HG03439 (cell line): ENCODE measurements at regions not wholly inside any gene's neighbourhood (a gene's known extent, or its start where the extent isn't known, plus 50 kb on each side); places are given as distances from the start of the nearest gene placed in this dataset.

ENCODE experiments used
- ATAC-seq: cut with Tn5 transposase; IDR thresholded peaks from one replicate; pipeline ENCODE4 v1.9.1; 2021; ENCODE audit warnings: mild to moderate bottlenecking, moderate library complexity; ENCODE audit not compliant: unreplicated experiment

DNA sequence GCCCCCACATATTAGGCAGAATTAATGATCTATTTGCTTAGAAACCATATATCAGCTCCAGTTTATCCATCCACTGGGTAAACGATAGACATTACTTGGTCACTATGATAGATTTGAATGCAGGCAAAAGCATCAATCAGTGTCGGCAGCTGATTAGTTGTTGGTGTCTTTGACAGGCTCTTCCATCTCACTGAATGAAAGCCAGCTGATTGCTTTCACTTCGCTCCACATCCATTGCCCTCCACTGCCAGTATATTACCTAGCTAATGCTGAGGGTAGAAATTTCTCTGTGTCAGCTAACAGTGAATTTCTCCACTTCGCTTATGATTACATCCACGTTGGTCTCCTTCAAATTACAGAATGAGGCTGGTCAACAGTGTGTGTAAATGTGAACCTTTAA lies 821.3 kb upstream of the TYRP1 start:
- ATAC-seq = no peak

GRCh38 chr9:11872471-11872870 lies 820.7 kb upstream of the TYRP1 start:
- no peak for ATAC-seq

DNA sequence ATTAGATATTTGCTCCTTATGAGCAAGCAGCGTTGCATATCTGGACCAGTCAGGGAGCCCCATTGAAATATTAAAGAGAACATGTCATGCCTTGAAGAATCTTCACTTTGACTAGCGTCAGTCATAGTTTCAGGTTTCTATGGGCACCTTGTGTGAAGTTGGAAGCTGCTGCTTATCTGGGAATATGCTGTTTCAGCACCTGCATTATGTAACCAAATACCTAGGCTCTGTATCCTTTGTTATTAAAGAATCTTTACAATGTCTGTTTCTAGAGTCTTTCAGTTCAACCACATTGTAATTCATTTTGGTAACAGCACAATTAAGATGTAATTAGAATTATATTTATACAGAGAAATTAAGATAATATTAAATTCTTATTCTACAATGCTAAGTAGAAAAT lies 818.8 kb upstream of the TYRP1 start:
- no peak for ATAC-seq

DNA sequence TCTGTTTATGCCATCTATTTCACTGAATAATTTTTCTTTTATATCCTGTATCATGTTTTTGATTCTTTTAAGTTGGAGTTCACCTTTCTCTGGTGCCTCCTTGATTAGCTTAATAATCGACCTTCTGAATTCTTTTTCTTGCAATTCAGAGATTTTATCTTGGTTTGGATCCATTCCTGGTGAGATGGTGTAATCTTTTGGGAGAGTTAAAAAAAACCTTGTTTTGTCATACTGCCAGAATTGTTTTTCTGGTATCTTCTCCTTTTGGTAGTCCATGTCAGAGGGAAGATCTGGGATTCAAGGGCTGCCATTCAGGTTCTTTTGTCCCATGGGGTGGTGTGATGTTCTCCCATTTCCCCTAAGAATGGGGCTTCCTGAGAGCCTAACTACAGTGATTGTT lies 800.8 kb upstream of the TYRP1 start:
- ATAC-seq = no peak

- ATAC-seq = no peak
Measured at GRCh38 chr9:11893331-11893730, 799.9 kb upstream of the TYRP1 start.

- ATAC-seq = no peak
Measured at GRCh38 chr9:11894136-11894535, 799.0 kb upstream of the TYRP1 start.

- ATAC-seq = no peak
Measured at GRCh38 chr9:11902610-11903009, 790.6 kb upstream of the TYRP1 start.

DNA sequence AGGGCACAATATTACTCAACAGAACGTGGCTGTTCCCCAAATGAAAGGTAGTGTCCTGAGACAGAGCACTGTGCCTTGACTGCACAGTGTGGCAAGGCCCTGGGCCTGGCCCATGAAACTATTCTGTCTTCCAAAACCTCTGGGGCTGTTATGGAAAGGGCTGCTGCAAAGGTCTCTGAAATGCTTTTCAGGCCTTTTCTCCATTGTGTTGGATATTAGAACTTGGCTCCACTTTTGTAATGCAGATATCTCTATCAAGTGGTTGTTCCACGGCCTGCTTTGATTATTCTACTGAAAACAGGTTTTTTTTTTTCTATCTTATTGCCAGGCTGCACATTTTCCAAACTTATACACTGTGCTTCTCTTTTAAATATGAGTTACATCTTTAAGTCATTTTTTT lies 777.5 kb upstream of the TYRP1 start:
- ATAC-seq = no peak

GRCh38 chr9:11928871-11929321 lies 764.3 kb upstream of the TYRP1 start:
- no peak for ATAC-seq

DNA sequence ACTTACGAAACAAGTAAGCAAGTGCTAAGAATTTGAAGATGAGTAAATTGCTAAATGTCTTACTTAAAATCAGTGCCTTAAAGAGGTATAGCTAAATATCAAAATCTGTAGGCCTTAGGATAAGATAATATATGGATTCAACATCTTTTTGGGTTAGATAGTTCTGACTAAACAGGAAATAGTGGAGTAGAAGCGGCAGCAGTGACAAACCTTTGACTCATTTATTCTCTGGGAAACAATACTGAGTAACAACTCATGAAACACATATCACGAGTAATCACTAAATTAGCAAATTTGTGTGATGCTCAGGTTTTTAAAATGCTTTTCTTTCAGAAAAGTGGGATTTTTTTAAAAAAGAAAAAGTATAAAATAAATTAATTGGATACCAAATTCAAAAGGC lies 762.1 kb upstream of the TYRP1 start:
- ATAC-seq = no peak

GRCh38 chr9:11931751-11932150 lies 761.4 kb upstream of the TYRP1 start:
- ATAC-seq = no peak

- ATAC-seq = no peak
Measured at GRCh38 chr9:11933926-11934325, 759.3 kb upstream of the TYRP1 start.

GRCh38 chr9:11946531-11946930 lies 746.7 kb upstream of the TYRP1 start:
- no peak for ATAC-seq

DNA sequence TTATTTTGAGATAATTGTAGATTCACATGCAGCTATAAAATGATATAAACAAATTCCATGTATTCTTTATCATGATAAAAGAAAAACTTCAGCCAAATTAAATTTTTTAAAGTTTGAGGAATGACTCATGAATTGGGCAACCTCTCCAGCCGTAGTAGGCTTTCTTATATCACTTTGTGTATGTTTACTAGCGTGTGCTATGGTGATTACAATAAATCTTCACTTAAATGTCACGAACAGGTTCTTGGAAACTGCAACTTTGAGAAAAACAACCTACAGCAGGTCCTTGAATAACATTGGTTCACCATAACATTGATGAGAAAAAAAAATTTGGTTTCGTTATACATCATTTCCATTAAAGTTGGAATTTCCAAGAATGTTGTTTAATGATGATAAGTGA lies 730.9 kb upstream of the TYRP1 start:
- no peak for ATAC-seq

DNA sequence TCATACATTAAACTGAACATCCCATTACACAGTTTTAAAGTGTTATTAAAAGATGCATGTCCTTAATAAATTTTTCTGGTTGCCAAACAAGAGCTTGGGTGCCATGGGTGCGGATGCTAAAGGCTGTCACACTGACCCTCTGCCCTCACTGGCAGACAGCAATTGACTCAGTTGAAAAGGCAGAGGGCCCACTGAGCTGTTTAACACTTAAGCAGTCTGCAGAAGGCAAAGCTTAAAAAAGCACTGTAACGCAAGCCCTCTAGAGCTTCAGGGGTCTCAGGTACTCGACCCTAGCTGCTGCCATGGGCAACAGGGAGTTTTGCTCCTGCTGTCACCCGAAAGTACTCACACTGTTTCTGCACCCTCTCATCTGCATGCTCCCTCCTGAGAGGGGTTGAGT lies 726.4 kb upstream of the TYRP1 start:
- no peak for ATAC-seq

- no peak for ATAC-seq
Measured at GRCh38 chr9:11968631-11969030, 724.6 kb upstream of the TYRP1 start.

- ATAC-seq = no peak
Measured at GRCh38 chr9:11973011-11973410, 720.2 kb upstream of the TYRP1 start.

- ATAC-seq = no peak
Measured at GRCh38 chr9:11973511-11973910, 719.7 kb upstream of the TYRP1 start.

- no peak for ATAC-seq
Measured at GRCh38 chr9:11992866-11993265, 700.3 kb upstream of the TYRP1 start.

DNA sequence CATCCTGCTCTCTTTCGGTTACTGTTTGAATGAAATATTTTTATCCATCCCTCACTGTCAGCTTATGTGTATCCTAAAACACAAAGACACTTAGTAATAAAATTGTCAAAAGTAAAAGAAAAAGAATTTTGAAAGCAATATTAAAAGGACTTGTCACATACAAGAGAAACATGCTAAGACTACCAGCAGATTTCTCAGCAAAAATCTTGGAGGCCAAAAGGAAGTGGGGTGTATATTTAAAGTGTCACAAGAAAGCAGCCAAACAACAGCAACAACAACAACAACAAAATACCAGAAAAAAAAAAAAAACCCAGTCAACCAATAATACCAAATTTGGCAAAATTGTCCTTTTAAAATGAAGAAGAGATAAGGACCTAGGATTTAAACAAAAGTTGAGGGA lies 678.7 kb upstream of the TYRP1 start:
- no peak for ATAC-seq

GRCh38 chr9:12054235-12054634 lies 639.0 kb upstream of the TYRP1 start:
- ATAC-seq = no peak

- ATAC-seq = no peak
Measured at GRCh38 chr9:12056874-12057273, 636.3 kb upstream of the TYRP1 start.

GRCh38 chr9:12060067-12060466 lies 633.1 kb upstream of the TYRP1 start:
- no peak for ATAC-seq

GRCh38 chr9:12060811-12061210 lies 632.4 kb upstream of the TYRP1 start:
- ATAC-seq = no peak
